GM21423 (cell line): ENCODE measurements at regions not wholly inside any gene's neighbourhood (a gene's known extent, or its start where the extent isn't known, plus 50 kb on each side); places are given as distances from the start of the nearest gene placed in this dataset.

Experiments used
- ATAC-seq: cut with Tn5 transposase; IDR thresholded peaks from one replicate; pipeline ENCODE4 v1.9.1; 2021; ENCODE audit warnings: mild to moderate bottlenecking, moderate library complexity; ENCODE audit not compliant: unreplicated experiment

DNA sequence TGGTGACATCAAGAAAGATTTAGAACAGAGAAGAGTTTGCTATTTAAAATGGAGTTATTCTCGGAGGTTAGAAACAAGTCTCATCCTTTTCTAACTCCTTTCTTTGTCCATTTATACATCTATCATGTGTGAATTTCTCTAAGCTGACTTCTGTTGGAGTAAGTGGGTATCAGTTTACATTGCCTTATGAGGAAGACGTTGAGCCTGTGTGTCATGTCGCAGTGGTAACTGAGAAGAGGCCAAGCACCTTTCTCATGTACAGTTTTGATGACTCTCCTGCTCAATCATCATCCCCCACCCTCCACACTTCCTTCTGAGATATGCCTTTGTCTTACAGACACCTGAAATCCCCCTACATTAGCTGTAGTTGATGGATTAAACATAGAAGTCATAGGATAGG lies 624.8 kb downstream of the LIG4 start:
- ATAC-seq: no peak

DNA sequence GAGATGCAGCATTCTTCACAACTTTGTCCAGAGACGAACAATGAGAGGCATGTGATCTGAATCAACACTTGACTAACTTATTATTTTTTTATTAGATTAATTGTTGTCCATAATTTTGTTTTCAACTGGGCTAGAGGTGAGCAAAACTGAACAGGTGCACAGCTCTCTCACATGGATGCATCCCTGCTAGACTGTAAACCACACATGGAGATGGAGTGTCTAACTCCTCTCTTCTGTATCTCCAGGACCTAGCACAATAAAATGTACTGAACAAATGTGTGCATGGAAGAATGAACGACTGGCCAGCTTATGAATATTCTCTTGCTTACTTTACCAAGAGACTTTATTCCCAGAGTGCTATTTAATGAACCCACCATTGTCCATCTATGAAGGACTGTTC lies 627.7 kb downstream of the LIG4 start:
- no peak for ATAC-seq

DNA sequence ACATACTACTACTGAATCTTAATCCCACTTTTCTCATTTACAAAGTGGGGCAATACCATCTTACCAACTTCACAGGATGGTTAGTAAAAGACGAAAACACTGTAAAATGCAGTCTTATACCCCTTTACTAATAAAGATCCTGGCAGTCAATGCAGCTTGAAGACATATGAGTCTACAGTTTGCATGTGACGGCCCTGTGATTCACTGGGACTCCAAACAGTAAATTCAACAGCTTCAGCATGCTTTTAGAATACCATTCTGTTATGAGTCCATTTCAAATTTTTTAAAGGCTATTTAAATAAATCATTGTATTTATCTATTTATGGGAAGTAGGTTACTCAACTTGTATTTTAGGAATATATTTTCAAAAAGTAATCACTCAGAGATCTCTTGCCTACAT lies 629.1 kb downstream of the LIG4 start:
- ATAC-seq: no peak

DNA sequence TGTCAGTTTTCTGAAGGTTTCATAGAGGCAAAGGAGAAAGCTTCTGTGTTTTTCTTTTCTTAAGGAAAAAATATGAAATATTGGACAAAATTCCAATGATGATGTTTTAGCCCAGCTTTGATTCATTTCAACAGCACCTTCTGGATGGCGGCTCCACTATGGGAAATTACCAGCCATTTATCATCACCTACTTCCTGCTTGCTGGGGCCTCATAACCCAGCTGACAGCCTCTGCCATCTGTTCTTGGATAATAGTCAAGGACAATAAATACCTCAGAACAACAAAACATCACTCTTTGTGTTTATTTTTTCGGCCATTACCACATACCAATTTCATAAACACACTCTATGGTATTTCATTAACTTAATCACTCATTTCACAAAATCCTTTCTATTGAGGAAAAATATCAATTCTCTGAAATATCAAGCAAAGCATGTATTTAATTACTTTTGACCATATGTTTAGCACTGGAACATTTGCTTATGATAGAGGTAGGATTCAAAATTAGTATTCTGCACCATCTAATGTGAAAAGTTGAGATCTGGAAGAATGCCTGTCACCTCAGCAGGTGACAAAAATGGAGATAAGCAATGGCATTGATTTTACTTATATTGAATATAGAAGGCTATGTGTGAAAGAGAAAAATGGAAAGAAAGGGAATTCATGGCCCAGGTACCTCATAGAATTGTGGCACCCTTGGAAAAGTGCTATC lies 629.7 kb downstream of the LIG4 start:
- no peak for ATAC-seq

DNA sequence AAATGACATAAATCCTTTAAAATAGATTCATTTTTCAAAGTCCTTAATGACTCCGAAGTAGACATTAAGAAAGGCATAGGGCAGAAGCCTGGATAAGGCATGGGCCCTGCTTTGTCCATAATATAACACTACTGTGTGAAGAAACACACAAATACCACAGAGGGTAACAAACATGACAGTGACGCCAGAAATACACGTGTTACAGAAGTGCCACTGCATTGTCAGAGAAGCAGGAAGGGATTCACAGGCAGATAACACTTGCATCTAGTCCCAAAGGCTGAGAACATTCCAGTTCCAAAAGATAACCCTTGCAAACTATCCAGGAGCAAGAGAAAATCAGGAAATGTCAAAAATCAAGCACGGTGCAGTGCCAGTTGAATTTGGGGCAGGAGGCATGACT lies 633.2 kb downstream of the LIG4 start:
- no peak for ATAC-seq

DNA sequence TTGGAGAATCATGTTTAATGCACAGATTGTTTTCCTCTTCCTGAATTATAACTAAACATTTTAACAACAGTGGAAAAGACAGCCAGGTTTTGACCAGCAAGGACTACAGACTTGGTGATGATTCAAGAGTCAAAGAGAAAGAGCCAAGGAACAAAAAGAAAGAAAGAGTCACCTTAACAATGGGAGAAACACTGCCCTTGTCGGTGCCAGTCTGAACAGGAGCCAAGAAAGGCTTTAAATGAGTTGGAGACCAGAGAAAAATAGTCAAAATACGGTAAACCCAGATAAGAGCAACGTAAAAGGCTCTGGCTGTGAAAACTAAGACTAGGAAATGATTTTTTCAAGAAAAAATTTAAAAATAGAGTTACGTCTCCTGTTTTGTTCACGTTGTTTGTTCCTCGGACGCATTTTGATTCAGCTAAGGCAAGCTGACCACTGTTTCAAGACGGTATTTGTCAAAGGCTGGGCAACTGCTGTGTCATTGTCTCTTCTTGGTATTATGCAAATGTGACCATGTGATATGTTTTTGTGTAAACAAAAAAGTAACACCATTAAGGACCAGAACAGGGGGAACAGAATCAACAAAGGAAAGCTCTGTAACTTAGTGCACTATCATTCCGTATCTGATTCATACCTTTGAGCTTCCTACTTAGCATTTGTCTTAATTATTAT lies 634.5 kb downstream of the LIG4 start:
- no peak for ATAC-seq

DNA sequence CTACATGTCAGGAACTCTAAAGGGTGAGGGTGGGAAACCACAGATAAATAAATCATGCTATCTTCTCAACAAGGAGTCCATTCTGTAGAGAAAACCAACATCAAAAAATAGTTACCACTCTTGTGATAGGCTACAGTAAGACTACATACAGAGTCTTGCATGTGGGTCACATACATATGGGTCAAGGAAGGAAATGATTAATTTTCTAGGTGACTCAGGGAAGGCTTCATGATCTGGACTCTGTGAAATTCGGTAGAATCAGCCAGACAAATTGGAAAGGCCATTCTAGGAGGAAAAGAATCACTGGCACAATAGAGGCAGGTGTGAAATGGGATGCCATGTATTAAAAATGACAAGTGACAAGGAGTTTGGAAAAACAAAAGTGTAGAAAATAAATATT lies 638.9 kb downstream of the LIG4 start:
- ATAC-seq: no peak

DNA sequence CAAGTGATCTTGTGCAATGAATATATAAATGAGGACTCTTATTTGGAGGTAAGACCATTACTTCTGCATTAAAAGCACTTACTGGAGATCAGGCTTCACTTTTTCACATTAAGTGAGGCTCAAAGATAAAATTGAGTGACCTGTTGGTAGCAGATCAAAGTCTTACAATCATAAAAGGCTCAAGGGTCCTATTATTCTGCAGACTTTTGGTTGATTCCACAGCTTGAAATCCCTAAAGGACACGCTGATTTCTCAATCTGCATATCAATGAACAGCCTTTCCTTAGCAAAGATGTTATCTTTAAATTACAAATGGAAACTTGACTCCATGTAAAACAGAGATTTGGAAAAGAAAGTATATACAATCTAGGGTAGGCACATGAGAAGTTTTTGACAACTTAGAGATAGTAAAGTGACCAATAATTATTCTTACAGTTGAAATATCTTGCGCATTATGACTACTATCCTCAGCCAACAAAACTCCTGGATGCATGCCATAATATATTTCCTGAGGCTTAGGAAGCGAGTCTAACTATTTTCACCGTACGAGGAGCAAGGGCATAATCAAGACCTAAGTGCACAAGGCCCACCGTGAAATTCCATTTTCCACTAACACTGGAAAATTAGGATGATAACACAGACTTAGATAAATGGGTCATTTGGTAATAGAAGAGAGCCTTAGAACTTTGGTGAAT lies 640.7 kb downstream of the LIG4 start:
- ATAC-seq: no peak

DNA sequence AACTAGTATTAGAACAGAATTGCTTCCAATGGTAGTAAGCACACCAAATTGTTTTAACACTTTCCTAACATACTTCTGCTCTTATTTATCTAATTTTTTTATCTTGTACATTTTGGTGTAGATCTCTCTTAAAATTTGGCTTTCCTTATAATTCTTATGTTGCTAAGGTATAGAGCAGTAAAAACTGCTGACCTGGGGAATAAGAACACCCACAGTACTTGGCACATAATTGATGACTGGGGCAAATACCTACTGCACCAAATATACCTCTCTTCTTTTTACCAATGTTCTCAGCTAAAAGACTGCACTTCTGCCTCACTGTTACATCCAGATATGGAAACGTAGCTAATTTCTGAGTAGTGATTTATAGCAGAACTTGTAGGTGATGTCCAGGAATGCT lies 642.2 kb downstream of the LIG4 start:
- no peak for ATAC-seq

DNA sequence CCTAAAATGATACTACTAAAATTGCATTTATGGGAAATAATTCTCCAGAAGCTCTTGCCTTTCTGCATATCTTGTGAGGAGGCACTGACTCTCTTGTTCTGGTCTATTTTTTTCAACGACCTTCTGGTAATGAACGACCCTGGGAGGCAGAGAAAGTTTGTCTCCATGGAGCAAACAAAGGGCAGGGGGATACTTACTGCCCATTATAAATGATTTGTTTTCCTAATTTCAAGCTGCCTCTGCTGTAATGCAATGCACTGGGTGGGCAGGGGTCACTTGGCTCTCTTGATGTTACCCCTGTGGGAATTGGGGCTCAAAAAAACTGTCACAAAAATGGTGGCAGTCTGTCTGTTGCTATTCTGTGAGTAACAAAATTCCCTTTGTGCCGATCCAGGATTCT lies 643.2 kb downstream of the LIG4 start:
- no peak for ATAC-seq

DNA sequence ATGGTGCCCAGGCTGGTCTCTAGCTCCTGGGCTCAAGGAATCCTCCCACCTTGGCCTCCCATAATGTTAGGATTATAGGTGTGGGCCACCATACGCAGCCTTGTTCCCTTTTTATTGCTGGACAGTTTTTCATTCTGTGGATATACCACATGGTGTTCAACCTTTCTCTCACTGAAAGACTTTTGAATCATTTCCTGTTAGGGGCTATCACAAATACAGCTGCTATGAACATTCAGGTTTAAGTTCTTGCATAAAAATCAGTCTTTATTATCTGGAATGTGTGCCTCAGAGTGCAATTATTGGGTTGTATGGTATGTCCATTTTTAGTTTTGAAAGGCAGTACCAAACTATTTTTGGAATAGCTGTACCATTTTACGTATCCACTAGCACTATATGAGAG lies 647.2 kb downstream of the LIG4 start:
- ATAC-seq: no peak

DNA sequence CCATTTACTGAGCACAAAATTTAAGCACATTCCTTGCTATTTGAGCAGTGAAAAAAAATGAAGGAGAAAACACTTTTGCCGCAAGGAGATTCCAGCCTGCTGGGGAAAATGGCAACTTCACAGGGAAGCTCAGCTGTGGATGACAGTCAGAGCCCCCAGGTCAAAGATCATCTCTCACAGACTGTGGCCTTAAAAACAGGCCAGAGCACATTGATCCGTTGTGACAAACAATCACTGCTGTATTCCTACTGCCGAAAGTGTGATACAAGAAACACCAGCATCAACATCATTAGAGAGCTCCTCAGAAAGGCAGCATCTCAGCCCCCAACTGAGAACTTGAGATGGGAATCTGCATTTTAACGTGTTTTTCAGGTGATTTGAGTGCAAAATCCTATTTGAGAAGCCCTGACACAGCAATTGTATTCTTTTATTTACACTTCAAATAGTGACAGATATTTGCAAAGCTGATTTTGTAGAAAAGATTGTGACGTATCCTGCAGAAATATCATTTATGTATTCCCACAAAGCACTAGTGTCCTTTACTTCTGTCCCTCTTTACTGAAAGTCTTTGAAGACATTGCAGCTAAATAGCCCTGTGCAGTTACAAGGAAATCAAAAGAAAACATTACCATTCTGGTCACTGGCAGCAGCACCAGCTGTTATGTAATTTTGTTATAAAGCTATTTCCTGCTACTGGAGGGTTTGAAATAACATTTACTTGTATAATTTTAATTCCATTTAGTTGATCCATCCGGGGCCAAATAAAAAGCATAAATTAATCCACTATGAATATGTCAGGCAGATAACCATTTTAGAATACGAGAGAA lies 652.0 kb downstream of the LIG4 start:
- ATAC-seq: no peak

DNA sequence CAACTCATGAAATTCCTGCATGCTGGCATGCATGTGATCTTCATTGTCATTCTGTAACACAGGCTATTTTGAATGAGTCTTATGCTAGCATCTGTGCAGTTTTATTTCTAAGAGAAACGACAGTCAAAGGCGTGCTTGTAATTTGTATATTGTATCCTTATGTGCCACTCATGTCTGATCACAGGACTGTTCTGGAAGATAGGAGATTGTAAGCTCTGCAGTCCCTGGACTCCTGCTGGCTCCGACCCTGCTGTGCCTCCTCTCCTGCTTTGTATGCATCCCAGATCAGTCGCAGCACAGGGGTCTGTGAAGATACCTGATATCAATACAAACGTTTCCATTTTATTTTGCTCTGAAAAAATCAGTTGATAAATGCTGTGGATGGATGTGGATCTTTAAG lies 653.1 kb downstream of the LIG4 start:
- no peak for ATAC-seq

DNA sequence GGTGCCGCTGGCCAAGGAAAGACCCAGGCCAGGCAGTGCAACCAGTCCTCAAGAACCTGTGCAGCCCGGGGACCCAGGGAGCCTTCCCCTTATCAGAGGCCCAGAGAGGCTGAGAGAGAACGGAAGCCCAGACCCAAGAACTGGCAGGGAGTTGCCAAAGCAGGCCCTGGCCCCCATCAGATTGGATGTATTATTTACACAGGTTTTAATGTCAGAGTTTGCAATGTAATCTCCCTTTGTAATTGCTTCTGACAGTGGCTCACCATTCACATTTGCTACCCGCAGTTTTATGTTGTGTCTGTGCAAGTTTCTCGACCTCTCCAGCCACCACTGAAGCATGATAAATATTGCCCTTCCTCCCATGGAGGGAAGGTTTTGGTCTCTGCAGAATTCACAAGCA lies 660.9 kb downstream of the LIG4 start:
- no peak for ATAC-seq

DNA sequence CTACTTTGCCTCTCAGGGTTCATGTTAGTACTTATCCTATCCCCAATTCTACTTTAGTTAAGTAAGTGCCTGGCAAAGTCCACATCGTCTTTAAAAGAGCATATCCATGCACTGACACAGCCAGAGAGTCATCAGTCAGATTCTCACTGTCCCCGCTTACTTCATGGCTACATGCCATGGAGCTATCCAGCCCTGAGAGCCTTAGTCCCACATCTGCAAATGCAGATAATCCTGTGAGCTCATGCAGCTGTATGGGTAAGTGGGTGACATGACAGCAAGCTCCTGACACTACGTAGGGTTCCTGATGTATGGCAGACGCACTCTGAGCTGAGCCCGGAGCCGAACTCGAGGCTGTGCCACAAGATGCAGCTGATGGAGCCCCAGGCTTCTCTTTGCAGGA lies 661.5 kb downstream of the LIG4 start:
- ATAC-seq: no peak

DNA sequence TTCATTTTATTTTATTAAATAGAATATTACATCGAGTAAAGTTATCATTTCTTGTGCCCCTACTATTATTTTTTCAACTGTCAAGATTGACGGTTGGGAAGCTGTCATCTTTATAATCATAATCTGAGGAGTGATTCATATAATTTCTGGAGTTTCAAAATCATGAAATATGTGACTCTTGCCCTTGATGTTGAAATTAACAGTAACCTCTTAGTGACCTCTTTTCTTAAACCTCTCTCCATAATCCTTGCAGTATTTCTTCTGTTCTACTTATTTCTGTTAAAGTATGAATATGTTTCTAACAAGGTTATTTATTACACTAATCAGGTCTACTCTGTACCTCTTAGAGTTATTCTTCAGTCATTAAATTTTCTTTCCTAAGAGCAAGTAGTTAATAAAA lies 663.8 kb downstream of the LIG4 start:
- ATAC-seq: no peak

DNA sequence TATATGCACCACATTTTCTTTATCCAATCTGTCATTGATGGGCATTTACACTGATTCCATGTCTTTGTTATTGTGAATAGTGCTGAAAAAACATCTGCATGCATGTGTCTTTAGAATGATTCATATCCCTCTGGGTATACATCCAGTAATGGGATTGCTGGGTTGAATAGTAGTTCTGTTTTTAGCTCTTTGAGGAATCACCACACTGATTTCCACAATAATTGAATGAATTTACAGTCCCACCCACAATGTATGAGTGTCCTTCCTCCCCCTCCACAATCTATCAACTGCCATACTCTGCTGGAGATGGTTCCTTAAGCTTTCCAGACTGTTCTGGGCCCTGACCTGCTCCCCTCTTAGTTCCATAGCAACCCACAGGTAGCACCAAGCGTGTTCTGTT lies 667.0 kb downstream of the LIG4 start:
- no peak for ATAC-seq

DNA sequence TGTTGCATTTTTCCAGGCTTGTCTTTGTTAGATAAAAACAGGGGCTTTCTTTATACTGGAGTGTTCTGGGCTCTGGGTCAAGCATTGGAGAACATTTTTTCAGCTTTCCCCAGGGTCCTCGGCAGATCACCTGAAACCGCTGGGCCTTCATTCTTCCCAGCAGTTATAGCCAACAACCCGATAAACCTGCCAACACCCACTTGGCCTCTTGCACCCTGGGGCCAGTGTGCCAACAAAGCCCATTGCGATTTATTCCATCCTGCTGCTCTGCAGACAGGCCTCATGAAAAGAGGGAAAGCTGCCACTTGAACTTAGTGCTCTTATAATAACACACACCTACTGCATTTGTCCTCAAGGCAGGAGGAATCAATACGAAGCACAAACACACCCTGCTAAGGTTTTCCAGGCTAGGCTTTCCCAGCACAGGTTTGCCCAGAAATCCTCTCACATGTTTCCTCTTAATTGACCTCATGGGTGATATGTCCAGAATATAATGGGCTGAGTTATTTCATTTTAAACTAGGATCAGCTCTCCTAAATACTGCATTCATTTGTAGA lies 669.3 kb downstream of the LIG4 start:
- ATAC-seq: no peak

DNA sequence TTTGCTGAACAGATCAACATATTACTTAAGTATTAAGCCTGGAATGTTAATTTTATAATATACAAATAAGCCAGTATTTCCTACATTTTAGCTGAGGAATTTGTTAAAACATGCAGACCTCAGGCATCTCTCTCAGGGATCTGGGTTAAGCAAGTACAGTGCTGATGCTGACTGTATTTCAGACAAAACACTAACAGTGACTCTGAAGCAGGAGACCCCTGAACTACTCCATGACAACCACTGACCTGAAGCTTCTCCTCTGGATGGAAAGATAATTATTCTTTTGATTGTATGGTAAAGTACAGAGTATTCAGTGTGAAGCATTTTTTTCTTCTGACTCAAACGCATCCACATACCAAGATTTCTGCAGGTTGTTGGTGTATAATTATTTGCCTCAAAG lies 680.8 kb downstream of the LIG4 start:
- ATAC-seq: no peak

DNA sequence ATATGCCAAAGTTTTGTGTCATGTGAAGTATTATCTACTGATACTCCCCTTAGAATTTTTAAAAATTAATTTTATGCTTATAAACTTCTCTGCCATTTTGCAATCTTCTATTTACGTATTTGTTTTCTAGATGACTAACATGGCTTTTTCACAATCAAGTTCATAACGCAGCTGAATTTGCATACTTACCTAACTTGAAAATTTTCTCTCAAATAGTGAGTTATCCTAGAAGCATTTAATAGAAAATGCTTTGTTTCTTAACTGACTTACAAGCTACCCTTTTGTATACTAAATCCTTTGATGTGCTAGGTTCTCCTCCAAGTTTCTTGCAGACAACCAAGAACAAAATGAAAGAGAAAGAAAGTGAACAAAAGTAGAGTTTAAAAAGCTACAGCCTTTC lies 683.5 kb downstream of the LIG4 start:
- no peak for ATAC-seq

DNA sequence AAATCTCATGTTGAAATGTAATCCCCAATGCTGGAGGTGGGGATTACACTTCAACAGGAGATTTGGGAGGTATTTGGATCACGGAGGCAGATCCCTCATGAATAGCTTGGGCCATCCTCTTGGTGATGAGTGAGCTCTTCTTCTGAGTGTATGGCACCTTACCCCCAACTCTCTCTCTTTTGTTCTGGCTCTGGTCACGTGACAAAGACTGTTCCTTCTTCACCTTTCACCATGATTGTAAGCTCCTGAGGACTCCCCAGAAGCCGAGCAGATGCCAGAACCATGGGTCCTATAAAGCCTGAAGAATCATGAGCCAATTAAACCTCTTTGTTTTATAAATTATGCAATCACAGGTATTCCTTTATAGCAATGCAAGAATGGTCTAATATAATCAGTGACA lies 684.2 kb downstream of the LIG4 start:
- no peak for ATAC-seq
